AG09319 (cell line): ENCODE measurements at regions not wholly inside any gene's neighbourhood (a gene's known extent, or its start where the extent isn't known, plus 50 kb on each side); places are given as distances from the start of the nearest gene placed in this dataset.

Source experiments
- DNase-seq: peaks from one replicate; pipeline ENCODE4 v3.0.0-alpha.2; 2010; ENCODE audit warnings: low read depth; ENCODE audit errors: extremely low read depth
- TF ChIP-seq, protein P1 (sequence below): IDR thresholded peaks from 2 replicates; pipeline ENCODE4 v1.5.1; 2011; ENCODE audit warnings: low read depth, mild to moderate bottlenecking, inconsistent platforms, low read length, moderate library complexity

GRCh38 chr7:110557-111232, 81.7 kb upstream of the FAM20C start:
- TF ChIP-seq, protein P1, sequence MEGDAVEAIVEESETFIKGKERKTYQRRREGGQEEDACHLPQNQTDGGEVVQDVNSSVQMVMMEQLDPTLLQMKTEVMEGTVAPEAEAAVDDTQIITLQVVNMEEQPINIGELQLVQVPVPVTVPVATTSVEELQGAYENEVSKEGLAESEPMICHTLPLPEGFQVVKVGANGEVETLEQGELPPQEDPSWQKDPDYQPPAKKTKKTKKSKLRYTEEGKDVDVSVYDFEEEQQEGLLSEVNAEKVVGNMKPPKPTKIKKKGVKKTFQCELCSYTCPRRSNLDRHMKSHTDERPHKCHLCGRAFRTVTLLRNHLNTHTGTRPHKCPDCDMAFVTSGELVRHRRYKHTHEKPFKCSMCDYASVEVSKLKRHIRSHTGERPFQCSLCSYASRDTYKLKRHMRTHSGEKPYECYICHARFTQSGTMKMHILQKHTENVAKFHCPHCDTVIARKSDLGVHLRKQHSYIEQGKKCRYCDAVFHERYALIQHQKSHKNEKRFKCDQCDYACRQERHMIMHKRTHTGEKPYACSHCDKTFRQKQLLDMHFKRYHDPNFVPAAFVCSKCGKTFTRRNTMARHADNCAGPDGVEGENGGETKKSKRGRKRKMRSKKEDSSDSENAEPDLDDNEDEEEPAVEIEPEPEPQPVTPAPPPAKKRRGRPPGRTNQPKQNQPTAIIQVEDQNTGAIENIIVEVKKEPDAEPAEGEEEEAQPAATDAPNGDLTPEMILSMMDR: no peak
- no peak for DNase-seq

DNA sequence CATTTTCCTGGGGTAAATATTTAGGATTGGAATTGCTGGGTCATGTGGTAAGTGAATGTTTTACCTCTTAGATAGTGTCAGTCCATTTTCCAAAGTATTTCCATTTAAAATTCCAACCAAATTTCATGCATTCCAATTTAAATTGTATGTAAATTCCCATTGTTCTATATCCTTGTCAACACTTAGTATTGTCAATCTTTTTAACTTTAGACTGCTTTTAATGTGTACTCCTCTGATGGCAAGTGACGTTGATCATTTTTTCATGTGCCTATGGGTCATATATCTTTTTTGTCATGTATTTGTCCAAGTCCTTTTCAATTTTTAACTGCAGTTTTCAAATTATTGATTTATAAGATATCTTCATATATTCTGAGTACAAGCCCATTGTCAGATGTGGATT, 80.8 kb upstream of the FAM20C start:
- DNase-seq: no peak
- TF ChIP-seq, protein P1: no peak

DNA sequence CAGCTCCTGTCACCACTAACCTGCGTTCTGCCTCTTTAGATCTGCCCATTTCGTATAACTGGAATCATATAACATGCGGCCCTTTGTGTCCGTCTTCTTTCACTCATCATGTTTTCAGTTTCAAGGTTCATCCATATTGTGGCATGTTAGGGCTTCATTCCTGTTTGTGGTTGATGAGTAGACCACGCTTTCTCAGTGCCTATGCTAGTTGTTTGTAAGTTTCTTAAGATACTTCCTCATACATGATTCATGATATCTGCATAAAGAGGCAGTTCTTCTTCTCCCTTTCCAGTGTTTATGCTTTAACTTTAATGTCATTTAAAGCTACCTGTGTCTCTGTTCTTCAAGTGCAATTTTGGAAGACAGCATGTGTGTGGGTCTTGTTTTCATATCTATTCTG, 79.5 kb upstream of the FAM20C start:
- TF ChIP-seq, protein P1: no peak
- no peak for DNase-seq

- TF ChIP-seq, protein P1: no peak
- peak; percentile 63 for DNase-seq
Observed at GRCh38 chr7:115274-115911, 77.0 kb upstream of the FAM20C start.

- no peak for DNase-seq
Observed at GRCh38 chr7:116188-116981, 76.0 kb upstream of the FAM20C start.

GRCh38 chr7:117836-118614, 74.3 kb upstream of the FAM20C start:
- DNase-seq: no peak
- TF ChIP-seq, protein P1: no peak

More at GRCh38 chr7:116188-116981, 76.0 kb upstream of the FAM20C start:
- TF ChIP-seq, protein P1: no peak
